GM12874 (cell line): ENCODE measurements at regions not wholly inside any gene's neighbourhood (a gene's known extent, or its start where the extent isn't known, plus 50 kb on each side); places are given as distances from the start of the nearest gene placed in this dataset.

Experiments
- CTCF ChIP-seq: IDR thresholded peaks from 2 replicates; pipeline ENCODE4 v1.5.1; 2011; ENCODE audit warnings: low read depth, mild to moderate bottlenecking, control low read depth, low read length, moderate library complexity; ENCODE audit not compliant: insufficient read depth

GRCh38 chr2:18119883-18120282, 241.4 kb downstream of the KCNS3 start:
- TF ChIP-seq CTCF: no peak

- TF ChIP-seq CTCF: no peak
Observed at GRCh38 chr2:18118703-18119102, 240.2 kb downstream of the KCNS3 start.

- peak; percentile 72 for TF ChIP-seq CTCF
Observed at GRCh38 chr2:18117592-18117991, 239.1 kb downstream of the KCNS3 start.

GRCh38 chr2:18110222-18110621, 231.8 kb downstream of the KCNS3 start:
- no peak for TF ChIP-seq CTCF

GRCh38 chr2:18106841-18107240, 228.4 kb downstream of the KCNS3 start:
- no peak for TF ChIP-seq CTCF

GRCh38 chr2:18105929-18106328, 227.5 kb downstream of the KCNS3 start:
- no peak for TF ChIP-seq CTCF

GRCh38 chr2:18104595-18105224, 226.2 kb downstream of the KCNS3 start:
- TF ChIP-seq CTCF: no peak
